Skeletal muscle satellite cell (primary cell): ENCODE measurements at regions not wholly inside any gene's neighbourhood (a gene's known extent, or its start where the extent isn't known, plus 50 kb on each side); places are given as distances from the start of the nearest gene placed in this dataset.
"Not testable (repeated sequence)": the region's sequence is repeated elsewhere in the genome, so short reads cannot be mapped to it uniquely, and the experiment has no call there.

Experiments
- H3K27me3 ChIP-seq: 2 replicates; pipeline ENCODE4 v1.7.0; 2013; ENCODE audit warnings: low read length; ENCODE audit not compliant: control insufficient read depth, insufficient read depth
- H3K36me3 ChIP-seq: 2 replicates; pipeline ENCODE4 v1.7.0; 2013; ENCODE audit warnings: mild to moderate bottlenecking, control low read depth, low read length; ENCODE audit not compliant: insufficient read depth
- H3K4me1 ChIP-seq: 2 replicates; pipeline ENCODE4 v1.7.0; 2013; ENCODE audit warnings: low read length; ENCODE audit not compliant: control insufficient read depth, insufficient read depth
- H3K4me2 ChIP-seq: 2 replicates; pipeline ENCODE4 v1.7.0; 2013; ENCODE audit warnings: mild to moderate bottlenecking, low read length
- H3K4me3 ChIP-seq: 2 replicates; pipeline ENCODE4 v1.7.0; 2013; ENCODE audit warnings: low read length
- H3K9ac ChIP-seq: 2 replicates; pipeline ENCODE4 v1.7.0; 2013; ENCODE audit warnings: mild to moderate bottlenecking, low read depth, low read length, moderate library complexity
- H3K9me3 ChIP-seq: replicated peaks from 2 replicates; pipeline ENCODE4 v1.7.0; 2013; ENCODE audit warnings: mild to moderate bottlenecking, control low read depth, low read length

DNA sequence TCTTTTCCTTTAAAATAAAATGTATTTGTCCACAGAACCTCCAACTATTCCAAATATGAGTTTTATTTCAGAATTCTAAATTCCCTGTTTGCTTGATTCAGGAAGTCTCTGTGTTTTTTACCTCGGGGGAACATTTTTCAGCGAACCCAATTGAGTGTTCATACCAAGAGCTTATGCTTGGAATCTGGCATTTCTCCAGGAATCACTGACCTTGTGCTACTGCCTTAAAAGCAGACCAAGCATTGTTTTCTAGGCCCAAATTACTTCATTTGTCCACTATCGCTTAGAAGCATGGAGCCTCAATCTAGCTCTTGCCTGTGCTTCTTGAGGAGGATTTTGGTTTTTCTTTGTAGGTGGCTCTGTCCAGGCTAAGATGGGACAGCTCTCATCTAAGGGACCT is 59.4 kb downstream of the EBLN1 start:
- Histone ChIP-seq H3K36me3 (no peaks in the 10 kb centered on the region), H3K4me2 (no peak overlapping the region), H3K9me3 (no peaks in the 10 kb centered on the region), H3K4me3 (no peak overlapping the region), H3K4me1 (no peaks in the 10 kb centered on the region), H3K27me3 (no peaks in the 10 kb centered on the region), H3K9ac (no peak overlapping the region)

DNA sequence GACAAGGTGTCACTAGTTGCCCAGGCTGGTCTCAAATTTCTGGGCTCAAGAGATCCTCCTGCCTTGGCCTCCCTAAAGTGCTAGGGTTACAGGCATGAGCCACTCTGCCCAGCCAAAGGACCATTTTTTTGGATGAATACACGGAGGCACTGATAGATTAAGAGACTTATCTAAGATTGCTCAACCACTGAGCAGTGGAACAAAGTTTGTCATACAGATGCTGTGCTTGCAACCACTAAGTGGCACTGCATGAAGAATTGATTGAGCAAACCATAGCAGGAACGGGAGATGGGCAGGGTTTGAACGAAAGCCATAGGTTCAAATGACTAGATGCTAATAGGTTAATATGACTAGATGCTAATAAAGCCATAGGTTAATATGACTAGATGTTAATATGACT is 61.1 kb downstream of the EBLN1 start:
- no peak overlapping the region for H3K4me3 ChIP-seq
- no peaks in the 10 kb centered on the region for H3K4me1 ChIP-seq
- H3K9me3 ChIP-seq = no peaks in the 10 kb centered on the region
- H3K27me3 ChIP-seq = no peaks in the 10 kb centered on the region
- no peak overlapping the region for H3K9ac ChIP-seq
- no peaks in the 10 kb centered on the region for H3K36me3 ChIP-seq
- H3K4me2 ChIP-seq = no peak overlapping the region

DNA sequence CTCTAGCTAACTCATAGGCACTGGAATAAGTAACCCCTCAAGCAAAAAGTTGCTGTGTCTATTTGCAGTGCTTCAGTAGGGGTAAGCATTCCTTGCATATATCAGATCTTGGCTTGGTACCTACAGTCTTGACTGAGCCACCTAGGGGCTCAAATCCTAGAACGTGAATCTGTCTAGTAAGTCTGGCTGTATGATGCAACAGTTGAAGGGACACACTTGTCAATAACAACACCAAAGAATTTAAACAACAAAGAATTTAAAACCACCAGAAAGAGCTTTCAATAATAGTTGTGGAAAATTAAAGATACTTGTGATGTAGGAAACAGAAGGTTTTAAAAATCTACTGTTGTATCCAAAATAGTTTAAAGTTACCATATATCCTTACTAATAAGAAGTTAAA is 65.4 kb downstream of the EBLN1 start:
- H3K4me2 ChIP-seq = no peak overlapping the region
- no peaks in the 10 kb centered on the region for H3K4me1 ChIP-seq
- no peaks in the 10 kb centered on the region for H3K9me3 ChIP-seq
- H3K27me3 ChIP-seq = no peaks in the 10 kb centered on the region
- no peak overlapping the region for H3K9ac ChIP-seq
- H3K4me3 ChIP-seq = no peak overlapping the region
- no peaks in the 10 kb centered on the region for H3K36me3 ChIP-seq

DNA sequence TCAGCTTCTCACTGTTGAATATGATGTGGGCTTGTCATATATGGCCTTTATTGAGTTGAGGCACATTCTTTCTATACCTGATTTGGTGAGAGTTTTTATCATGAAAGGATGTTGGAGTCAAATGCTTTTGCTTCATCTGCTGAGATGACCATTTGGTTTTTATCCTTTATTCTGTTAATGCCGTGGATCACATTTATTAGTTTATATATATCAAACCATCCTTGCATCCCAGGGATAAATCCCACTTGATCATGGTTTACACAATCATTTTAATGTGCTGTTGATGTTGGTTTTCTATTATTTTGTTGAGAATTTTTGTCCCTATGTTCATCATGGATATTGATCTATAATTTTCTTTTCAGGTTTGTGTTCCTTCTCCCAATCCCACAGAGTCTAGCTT is 67.0 kb downstream of the EBLN1 start:
- H3K4me3 ChIP-seq = no peak overlapping the region
- no peaks in the 10 kb centered on the region for H3K4me1 ChIP-seq
- no peaks in the 10 kb centered on the region for H3K27me3 ChIP-seq
- no peak overlapping the region for H3K9ac ChIP-seq
- no peaks in the 10 kb centered on the region for H3K9me3 ChIP-seq
- no peak overlapping the region for H3K4me2 ChIP-seq
- no peaks in the 10 kb centered on the region for H3K36me3 ChIP-seq

DNA sequence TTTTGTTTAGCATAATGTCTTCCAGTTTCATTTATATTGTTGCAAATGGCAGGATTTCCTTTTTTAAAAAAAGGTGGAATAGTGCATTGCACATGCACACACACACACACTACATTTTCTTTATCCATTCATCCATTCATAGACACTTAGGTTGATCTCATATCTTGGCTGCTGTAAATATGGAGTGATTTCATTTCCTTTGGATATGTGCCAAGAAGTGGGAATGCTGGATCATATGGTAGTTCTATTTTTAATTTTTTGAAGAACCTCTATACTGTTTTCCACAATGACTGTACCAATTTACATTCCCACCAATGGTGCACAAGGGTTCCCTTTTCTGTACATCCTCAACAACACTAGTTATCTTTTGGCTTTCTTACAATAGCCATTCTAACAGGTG is 68.9 kb downstream of the EBLN1 start:
- H3K4me2 ChIP-seq = no peak overlapping the region
- no peaks in the 10 kb centered on the region for H3K9me3 ChIP-seq
- H3K36me3 ChIP-seq = no peaks in the 10 kb centered on the region
- no peaks in the 10 kb centered on the region for H3K27me3 ChIP-seq
- no peaks in the 10 kb centered on the region for H3K4me1 ChIP-seq
- no peak overlapping the region for H3K9ac ChIP-seq
- no peak overlapping the region for H3K4me3 ChIP-seq

DNA sequence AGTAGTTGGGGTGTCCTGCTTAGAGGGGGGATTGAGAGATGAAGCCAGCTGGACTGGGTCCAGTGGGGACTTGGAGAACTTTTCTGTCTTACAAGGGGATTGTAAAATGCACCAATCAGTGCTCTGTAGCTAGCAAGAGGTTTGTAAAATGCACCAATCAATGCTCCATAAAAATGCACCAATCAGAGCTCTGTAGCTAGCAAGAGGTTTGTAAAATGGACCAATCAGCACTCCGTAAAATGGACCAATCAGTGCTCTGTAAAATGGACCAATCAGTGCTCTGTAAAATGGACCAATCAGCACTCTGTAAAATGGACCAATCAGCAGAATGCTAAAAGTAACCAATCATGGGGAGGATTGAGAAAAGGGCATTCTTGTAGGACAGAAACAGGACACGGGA is 71.9 kb downstream of the EBLN1 start:
- H3K9me3 ChIP-seq, H3K4me1 ChIP-seq, H3K36me3 ChIP-seq, H3K4me3 ChIP-seq, H3K9ac ChIP-seq, H3K27me3 ChIP-seq, H3K4me2 ChIP-seq: not testable (repeated sequence)

DNA sequence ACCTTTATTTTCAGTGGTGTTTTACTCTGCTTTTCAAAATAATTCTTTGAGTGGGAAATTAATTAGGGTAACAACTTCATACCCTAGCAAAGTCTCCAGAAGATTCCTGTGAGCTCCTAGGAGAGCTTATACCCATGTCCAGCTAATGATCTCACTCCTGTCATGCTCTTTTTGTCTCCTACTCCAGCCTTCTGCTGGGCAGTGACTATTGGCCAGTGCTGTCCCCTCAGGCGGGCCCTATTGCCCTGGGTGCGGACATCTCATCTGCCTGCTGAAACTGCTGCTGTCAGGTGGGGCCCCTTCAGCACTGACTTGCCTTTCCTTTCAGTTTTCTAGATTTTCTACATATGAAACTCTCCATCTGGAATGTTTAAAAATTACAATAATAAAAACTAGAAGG is 80.3 kb downstream of the EBLN1 start:
- no peak overlapping the region for H3K9ac ChIP-seq
- H3K36me3 ChIP-seq = no peaks in the 10 kb centered on the region
- no peak overlapping the region for H3K4me2 ChIP-seq
- no peaks in the 10 kb centered on the region for H3K9me3 ChIP-seq
- H3K4me1 ChIP-seq = no peaks in the 10 kb centered on the region
- H3K27me3 ChIP-seq = no peaks in the 10 kb centered on the region
- H3K4me3 ChIP-seq = no peak overlapping the region

DNA sequence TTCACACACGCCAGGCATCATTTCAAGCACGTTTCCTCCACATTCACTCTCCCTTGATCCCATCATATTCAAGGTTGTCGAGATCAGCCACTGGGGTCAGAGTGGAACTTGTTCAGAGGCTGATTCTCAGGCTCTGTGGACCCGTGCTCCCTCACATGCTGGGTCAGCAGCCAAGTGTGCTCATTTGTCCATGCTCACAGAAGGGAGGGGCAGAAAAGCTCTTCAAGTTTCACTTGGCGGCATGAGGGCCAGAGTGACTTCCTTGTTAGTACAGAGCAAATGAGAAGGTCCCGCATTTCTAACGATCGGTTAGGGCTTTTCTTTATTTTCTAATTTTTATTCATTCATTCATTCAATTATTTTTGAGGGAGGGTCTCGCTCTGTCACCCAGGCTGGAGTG is 82.2 kb downstream of the EBLN1 start:
- Histone ChIP-seq H3K4me1 (no peaks in the 10 kb centered on the region), H3K9ac (no peak overlapping the region), H3K4me3 (no peak overlapping the region), H3K36me3 (no peaks in the 10 kb centered on the region), H3K27me3 (no peaks in the 10 kb centered on the region), H3K9me3 (no peaks in the 10 kb centered on the region), H3K4me2 (no peak overlapping the region)

DNA sequence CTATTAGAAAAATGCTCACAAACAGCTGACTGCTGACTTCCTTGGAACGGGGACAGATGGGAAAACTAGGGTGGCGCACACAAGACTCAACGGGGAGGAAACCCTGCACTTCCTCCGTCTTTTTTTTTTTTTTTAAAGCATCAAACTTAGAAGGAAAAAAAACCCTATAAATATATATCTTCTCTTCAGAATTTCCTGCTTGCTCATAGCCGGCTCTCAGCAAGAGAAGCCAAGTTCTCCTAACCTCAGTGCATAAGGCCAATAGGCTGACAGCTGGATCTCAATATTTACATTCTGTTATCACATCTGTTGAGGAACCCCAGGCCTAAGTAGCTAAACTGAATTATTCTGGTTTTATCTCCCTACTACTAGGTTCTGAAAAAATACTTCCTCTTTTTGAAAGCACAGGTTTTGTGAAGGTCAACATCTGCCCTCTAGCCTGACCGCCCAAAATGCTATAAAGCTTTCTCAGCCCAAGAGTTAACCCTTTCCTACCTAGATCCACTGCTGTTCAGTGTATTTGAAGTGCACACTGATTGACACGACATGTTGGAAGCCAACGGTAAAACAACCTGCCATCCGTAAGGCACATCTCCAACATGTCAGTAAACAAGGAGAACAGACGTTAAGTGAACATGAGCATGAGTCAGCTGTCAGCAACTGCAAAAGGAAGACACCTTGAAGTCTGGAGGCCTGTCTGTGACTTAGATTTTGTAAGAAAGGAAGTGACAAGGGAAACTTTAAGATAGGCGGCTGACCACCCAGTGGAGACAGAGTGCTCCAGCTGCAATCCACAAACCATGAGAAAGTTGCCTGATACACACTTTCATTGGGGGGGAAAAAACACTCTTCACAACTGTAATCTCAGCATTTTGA is 83.8 kb downstream of the EBLN1 start:
- H3K27me3 ChIP-seq = no peaks in the 10 kb centered on the region
- H3K4me3 ChIP-seq = no peak overlapping the region
- H3K36me3 ChIP-seq = no peaks in the 10 kb centered on the region
- H3K4me2 ChIP-seq = no peak overlapping the region
- no peak overlapping the region for H3K9ac ChIP-seq
- no peaks in the 10 kb centered on the region for H3K4me1 ChIP-seq
- no peaks in the 10 kb centered on the region for H3K9me3 ChIP-seq

DNA sequence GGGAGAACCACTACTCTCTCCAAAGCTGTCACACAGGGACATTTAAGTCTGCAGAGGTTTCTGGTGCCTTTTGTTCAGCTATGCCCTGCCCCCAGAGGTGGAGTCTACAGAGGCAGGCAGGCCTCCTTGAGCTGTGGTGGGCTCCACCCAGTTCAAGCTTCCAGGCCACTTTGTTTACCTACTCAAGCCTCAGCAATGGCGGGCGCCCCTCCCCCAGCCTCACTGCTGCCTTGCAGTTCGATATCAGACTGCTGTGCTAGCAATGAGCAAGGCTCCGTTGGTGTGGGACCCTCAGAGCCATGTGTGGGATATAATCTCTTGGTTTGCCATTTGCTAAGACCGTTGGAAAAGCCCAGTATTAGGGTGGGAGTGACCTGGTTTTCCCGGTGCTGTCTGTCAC is 87.0 kb downstream of the EBLN1 start:
- not testable (repeated sequence) for H3K4me1 ChIP-seq, H3K4me2 ChIP-seq, H3K9ac ChIP-seq, H3K36me3 ChIP-seq, H3K9me3 ChIP-seq, H3K4me3 ChIP-seq, H3K27me3 ChIP-seq

DNA sequence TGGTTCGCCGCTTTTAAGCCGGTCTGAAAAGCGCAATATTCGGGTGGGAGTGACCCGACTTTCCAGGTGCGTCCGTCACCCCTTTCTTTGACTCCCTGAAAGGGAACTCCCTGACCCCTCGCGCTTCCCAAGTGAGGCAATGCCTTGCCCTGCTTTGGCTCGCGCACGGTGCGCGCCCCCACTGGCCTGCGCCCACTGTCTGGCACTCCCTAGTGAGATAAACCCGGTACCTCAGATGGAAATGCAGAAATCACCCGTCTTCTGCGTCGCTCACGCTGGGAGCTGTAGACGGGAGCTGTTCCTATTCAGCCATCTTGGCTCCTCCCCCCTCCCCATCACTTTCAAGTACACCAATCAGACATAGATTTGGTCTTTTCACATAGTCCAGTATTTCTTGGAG is 88.2 kb downstream of the EBLN1 start:
- H3K36me3 ChIP-seq = not testable (repeated sequence)

DNA sequence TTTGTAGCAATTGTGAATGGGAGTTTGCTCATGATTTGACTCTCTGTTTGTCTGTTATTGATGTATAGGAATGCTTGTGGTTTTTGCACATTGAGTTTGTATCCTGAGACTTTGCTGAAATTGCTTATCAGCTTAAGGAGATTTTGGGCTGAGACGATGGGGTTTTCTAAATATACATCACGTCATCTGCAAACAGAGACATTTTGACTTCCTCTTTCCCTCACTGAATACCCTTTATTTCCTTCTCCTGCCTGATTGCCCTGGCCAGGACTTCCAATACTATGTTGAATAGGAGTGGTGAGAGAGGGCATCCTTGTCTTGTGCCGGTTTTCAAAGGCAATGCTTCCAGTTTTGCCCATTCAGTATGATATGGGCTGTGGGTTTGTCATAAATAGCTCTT is 96.6 kb downstream of the EBLN1 start:
- not testable (repeated sequence) for H3K9me3 ChIP-seq

More for the DNA sequence above, 88.2 kb downstream of the EBLN1 start:
- not testable (repeated sequence) for H3K9me3 ChIP-seq, H3K4me1 ChIP-seq, H3K27me3 ChIP-seq, H3K4me2 ChIP-seq, H3K4me3 ChIP-seq, H3K9ac ChIP-seq

More for the DNA sequence above, 96.6 kb downstream of the EBLN1 start:
- H3K9ac ChIP-seq, H3K27me3 ChIP-seq, H3K36me3 ChIP-seq, H3K4me3 ChIP-seq, H3K4me2 ChIP-seq, H3K4me1 ChIP-seq: not testable (repeated sequence)
